Right renal pelvis (tissue), 4 donors: ENCODE measurements at regions not wholly inside any gene's neighbourhood (a gene's known extent, or its start where the extent isn't known, plus 50 kb on each side); places are given as distances from the start of the nearest gene placed in this dataset.

Experiments used
- DNase-seq, 4 donors: peaks; one replicate each; pipeline ENCODE4 v3.0.0-alpha.2; 2013; ENCODE audit warnings: low read depth in 4 of 4, low spot score in 3 of 4, missing footprints in 1 of 4

DNA sequence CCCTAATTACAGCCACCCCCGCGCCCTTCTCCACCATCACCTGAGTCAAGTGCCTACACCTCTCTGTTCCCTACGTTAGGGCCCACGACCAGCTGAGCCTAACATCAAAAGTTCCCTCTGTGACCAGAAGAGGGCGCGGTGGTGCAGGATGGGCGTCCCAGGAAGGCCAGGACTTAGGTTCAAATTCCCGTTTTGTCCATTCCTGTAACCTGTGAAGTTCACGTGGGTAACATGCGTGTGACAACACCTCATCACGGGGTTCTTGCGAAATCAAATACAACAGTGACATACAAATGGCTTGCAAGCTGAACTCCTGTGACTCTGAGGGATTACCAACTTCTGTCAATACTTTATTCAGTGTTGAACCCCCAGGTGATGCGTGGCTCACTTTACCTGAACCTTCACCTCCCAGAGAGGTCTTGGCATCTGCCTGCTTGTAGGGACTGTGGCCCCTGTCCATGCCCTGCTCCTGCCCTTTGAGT lies 207.9 kb downstream of the ARL4C start:
- DNase-seq, result peak in 3 of 4 donors; percentile 16 to 37 (median 29)

DNA sequence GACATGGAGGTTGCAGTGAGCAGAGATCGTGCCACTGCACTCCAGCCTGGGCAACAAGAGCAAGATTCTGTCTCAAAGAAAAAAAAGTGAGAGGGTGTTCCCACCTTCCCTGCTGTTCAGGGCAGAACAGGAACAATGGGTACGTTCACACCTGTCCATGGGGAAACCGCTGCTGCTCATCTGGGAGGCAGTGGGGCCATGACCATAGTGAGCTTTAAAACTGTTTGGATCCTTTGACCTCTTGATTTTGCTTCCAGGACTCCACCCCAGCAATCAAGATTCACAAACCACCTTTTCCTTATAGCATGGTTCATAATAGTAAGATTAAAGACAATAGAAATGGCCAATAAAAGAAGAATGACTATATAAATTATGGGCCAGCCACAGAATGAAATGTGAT lies 209.2 kb downstream of the ARL4C start:
- no peak for DNase-seq

DNA sequence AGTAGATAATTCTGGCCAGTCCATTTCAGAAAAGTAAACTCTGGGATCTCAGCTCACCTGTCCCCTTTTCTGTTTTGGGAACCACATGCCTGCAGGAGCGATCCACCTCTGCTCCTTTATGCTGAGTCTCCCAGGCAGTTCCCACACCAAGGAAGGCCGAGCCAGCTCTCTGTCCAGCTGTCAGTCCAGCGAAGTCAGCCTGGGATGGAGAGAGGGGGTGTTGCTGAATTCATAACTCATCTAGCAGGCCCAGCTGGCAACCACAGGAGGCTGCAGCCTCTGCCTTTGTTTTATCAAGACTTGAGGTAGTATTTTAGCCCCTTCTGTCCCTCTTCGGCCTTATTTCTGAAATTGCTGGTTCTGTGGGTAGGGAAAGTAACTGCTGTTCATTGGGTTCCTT lies 209.9 kb downstream of the ARL4C start:
- no peak for DNase-seq

DNA sequence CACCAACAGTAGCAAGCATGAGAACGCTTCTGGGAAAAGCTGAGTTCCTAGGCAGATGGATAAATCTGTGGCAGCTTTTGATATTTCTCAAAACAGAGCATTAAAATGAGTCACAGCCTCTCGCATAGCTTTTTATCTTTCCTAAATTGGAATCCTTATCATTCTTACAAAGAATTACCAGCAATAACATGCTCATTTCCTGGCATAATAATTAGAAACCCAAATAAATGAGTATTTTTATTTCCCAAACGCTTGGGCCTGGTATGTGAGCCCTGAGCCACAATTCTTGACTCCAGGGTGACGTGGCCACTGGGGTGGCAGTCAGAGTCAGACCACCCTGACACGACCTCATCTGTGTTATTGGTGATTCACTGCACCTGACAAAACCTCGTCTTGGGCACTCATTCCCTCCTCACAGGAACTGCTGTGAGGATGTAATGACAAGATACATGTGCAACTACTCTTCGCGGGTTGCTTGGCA lies 210.7 kb downstream of the ARL4C start:
- no peak for DNase-seq

DNA sequence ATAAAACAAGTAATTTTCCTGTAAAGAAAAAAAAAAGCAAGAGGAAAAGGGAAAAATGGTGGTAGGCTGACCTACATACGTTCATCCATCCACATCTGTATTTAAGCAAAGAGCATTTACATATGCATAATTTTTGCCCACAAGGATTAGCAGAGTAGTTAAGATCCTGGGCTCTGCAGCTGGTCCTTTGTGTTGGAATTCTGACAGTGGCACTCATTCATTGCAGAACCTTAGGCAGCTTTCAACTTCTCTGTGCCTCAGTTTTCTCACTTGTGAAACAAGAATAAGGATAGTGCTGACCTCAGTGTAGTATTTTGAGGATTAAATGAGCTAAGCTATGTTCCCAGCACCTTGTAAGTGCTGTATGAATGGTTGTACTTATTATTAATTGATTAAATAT lies 211.3 kb downstream of the ARL4C start:
- DNase-seq, result no peak

DNA sequence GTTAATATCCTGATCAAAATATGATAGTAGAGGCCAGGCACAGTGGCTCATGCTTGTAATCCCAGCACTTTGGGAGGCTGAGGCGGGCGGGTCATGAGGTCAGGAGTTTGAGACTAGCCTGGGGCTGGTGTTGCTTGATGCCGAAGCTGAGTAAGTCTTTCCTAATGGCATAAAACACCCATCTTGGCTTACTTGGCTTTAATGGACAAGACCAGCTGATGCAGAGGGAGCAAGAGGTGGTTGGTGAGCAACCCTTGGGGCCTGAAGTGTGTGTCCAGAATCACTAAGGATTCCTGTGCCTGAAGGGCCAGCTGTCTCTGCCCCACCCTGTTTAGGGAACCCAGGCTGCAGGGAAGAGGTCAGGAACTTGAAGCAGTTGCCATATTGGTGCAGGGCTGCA lies 217.2 kb downstream of the ARL4C start:
- no peak for DNase-seq

DNA sequence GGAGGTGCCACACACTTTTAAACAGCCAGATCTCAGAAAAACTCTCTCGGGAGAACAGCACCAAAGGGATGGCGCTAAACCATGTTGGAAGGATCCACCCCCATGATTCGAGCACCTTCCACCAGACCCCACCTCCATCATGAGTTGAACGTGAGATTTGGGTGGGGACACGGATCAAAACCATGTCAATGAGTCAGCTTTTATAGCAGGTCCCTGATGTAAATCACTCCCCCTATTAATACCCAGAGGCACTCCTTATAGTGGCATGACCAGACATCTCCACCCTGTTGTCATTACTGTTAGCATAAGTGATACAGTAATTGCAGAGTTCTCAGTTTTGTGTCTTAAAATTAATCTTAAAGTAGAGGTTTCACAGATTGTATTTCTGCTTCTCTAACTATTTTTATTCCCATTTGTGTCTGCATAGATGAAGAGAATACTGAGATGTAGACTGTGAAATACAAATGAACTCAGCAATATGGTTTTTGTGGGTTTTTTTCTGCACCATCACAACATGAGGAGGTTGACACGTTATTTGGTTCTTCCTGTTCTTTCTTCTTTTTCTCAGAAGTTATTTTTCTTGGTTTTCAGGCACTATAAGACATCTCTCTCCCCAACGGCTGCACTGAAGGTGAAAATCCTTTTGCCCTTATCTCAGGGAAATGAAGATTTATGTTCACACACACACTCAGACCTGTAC lies 218.2 kb downstream of the ARL4C start:
- DNase-seq, result no peak

DNA sequence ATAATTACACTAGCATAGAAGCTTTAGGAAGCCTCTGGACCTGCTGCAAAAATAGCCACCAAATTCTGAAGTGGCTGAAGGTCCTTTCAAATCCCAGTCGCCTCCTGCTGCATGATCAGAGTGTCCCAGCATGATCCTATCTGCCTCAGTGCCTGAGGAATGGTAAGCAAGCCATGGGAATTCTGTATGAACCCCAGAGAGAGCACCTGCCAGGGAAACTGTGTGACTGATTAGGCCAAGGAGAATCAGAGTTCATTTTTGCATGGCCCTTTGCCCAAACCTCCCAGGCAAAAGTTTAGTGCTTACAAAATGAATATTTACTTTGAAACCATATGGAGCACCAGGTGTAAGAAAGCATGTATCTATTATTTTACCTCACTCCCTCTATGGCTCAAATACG lies 221.4 kb downstream of the ARL4C start:
- DNase-seq, result no peak

DNA sequence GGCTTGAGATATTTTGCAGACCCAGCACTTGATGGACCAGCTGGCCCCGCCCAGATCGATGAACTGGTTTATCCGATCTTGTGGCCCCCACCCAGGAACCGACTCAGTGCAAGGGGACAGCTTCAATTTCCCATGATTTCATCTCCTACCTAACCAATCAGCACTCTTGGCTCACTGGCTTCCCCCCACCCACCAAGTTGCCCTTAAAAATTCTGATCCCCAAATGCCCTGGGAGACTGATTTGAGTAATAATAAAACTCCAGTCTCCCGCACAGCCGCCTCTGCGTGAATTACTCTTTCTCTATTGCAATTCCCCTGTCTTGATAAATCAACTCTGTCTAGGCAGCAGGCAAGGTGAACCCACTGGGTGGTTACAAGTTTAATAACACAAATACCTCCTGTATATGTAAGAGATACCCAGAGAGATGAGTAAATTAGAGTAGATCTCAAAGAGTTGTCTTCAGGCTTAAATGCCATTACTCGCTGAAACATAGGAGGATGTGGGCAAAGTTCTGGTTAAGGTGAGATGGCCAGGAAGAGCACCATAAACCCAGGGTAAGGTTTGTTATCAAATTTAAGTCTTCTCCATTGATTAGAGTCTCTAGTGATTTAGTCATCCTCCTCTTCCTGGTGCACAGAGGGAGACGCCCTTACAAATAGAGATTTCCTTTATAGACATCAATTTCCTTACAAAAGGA lies 222.8 kb downstream of the ARL4C start:
- no peak for DNase-seq

DNA sequence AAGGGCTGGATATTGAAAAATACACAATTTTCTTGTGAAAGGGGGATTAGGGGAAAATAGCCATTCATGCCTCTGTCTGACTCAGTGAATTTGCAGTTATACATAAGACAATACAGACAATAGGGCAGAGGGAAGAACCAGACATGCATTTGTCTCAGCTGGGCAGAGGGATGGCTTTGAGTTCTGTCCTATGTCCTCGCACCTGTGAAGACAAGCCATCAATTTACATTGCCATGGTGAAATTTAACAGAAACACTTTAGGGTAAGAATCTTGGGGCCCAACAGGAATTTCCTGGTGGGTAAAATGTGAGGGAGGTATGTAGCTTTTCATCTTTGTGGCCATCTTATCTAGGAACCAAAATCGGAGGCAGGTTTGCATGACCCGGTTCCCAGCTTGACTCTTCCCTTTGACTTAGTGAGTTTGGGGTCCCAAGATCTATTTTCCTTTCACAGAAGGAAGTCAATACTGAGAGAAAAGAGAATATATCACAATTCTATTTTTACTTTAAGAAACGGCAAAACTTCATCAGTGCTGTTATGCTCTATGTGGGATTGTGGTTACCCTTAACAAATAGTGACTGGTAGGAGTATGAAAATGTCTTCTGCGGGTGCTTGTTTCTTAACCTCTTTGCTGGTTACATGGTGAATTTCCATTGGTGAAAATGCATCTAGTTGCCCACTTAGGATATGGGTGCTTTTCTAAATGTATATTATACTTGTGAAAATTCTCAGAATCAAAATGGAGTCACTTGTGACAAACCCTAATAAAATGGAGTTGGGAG lies 221.8 kb downstream of the SPP2 start:
- DNase-seq, result no peak

DNA sequence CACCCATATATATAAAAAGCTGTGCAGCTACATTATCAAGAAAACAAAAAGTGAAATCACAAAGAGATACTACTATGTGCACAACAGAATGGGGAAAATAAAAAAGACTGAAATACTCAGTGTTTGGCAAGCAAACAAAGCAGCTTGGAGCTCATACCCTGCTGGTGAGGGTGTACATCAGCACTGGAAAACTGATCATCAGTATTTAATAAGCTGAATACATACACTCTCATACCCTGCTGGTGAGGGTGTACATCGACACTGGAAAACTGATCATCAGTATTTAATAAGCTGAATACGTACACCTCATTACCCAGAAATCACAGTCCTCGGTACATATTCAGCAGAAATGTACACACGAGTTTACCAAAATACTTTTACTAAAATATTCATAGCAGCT lies 220.8 kb downstream of the SPP2 start:
- no peak for DNase-seq

DNA sequence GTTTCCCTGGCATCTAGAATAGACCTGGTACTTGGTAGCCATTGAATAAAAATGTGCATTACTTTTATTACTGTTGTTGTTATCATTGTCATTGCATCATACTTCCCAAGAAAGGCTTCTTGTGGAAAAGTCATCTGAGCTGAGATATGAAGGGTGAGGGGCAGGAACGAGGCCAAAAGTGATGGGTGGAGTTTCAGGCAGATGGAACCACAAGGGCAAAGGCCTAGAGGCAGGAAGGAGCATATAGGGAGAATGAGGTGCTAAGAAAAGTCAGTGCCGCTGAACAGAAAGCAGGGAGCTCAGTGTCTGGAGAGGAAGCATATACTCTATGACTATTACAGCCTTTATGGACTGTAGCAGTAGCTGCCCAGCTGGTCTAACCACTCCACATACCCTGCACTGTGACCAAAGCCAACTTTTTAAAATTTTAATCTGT lies 219.3 kb downstream of the SPP2 start:
- no peak for DNase-seq

DNA sequence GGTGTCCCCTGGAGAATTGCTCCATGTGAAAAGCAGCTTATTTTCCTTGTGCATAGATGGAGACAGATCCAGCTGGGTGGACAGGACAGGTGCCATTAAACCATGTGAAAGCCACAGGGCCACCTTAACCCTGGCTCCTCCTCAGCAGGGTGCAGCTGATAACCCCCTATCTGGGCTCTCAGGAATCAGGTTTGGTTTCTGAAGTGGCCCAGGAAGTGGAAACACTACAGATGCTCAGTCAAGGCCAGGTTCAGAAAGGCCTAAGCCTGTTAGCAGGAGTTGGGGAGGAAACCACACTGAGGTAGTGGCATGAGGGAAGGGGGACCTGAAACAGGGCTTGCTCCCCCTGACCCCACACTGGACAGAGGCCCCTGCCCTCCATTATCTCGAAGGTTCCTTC lies 217.0 kb downstream of the SPP2 start:
- DNase-seq, result no peak

DNA sequence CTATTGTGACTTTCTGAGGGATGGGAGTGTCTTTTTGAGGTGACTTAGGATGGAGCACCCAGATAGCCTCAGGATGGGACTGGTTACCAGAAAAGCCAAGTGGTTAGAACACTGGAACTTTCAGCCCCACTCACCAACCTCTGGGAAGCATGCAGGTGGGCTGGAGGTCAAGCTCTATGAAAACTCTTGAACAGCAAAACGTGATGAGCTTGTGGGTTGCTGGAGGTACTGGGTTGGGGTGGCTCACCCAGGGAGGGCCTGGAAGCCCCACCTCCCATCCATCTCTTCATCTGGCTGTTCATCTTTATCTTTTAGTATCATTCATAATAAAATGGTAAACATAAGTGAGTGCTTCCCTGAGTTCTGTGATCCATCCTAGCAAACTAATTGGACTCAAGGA lies 216.4 kb downstream of the SPP2 start:
- no peak for DNase-seq

DNA sequence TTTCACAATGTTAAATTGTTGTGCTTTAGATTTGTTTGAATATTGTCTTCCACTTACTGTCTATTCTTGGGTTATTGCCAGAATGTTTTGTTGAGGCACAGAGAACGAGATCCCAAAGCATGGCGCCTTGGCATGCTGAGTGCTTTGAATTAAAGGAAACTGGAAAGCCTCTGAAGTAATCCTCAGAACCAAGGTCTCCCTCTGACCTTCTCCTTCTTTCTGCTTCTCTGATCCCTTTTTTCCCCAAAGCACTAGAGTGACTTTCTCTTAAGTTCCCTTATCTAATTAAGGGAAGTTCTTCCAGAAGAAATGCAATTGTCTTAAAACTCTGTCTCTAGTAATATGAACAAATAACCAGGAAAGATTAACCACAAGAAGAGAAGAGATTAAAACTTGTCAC lies 214.7 kb downstream of the SPP2 start:
- no peak for DNase-seq

DNA sequence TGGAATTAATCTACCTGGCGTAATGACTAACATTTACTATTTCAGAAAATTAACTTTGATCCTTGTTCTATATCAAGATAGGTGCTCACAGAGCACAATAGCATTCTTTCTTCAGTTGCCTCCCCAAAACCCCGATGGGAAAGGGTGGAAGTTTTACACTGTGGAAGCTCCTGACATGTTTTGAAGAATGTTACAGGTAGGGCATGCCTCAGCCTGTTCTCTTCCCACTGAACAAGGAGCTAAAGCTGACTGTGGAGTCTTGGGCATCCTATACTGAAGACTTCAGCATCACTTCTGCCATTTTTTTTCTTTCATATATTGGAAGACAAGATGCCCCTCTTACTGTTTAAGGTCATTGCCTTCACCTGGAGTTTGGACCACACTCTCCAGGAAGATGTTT lies 211.2 kb downstream of the SPP2 start:
- DNase-seq, result no peak

DNA sequence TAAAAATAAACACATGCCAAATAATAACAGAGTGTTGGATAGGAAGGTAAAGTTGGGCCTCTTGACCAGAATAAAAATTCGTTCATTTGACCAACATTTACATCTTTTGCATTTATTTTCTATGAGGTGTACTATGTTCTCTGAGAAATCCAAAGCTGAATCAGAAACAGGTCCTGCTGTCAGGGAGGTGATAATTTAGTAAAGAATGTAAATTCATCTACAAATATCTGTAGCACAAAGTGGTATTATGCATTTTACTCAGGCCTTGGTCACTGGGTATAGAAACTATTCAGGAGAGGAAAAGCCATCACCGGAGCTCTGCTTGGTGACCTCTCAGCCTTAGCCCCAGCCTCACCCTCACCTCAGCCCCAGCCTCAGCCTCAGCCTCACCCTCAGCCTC lies 208.9 kb downstream of the SPP2 start:
- DNase-seq, result no peak

DNA sequence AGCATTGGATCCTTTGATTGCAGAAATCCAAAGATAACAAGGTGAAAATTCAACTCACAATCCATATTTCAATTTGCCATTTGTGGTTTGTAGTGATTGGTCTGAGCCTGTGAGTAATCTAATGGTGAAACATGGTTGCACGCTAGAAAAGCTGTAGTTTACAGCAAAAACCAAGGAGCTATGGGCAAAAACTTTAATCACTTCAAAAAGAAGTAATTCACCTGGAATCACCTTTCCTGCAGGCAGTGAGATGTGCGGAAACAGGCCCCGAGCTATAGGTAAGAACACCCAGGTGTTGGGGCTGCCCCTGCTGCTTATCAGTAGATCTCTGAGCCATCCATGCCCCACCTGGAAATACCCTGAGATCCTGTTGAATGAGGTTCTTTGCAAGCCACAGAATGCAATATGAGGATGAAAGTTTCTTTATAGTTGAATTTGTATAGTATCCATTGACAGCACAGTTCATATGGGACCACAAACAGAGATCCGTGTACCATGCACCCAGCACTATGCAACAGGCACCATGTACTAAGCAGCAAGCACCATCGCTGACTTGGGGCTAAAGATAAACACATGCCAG lies 208.2 kb downstream of the SPP2 start:
- no peak for DNase-seq

DNA sequence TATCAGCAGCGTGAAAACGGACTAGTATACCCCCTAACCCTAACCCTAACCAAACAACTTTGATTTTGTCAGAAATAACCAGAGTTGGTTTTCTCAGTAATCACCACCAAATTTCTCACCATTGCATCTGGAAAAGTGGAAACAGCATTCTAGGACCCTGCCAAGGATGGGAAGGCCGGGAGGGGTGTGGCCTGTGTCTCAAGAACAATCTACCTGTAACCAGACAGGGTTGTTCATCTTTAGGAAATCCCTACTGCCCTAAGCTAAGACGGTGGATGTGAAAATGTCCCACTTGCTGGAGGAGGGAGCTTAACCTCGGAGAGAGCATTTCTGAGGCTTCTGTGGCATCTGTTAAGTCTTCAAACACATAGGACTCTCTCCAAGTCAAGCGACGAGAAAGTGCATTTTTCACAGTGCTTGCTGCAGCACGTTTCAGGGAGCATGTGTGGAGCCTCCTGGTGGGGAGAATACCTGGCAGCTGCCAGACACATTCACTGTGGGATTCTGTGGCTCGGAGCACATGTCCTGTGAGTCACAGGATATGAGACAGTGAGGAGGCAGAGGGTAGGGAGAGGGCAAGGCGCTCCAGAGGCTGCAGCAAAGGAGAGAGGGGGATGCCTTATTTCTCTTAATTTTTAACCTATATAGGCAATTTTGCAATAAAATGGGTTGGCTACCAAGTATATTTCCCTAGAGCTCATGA lies 207.5 kb downstream of the SPP2 start:
- no peak for DNase-seq

DNA sequence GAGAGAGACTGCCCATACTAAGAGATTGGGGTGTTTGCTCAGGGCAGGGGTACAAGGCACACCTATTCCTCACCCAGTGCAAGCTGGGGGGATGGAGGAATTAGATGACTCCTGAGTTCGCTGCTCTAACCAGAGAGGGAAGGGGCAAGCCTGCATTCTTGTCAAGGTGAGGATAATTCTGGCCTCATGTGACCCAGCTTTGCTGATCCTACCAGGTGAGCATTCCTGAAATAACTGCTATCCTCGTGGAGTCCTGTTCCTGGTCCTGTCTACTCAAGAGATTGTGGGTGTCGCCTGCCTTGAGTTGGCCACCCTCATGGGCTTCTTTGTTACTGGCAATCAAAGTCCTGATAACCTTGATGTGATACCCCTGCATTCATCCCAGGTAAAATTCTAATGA lies 206.0 kb downstream of the SPP2 start:
- no peak for DNase-seq
